NCI-H446 (cell line): ENCODE measurements at regions not wholly inside any gene's neighbourhood (a gene's known extent, or its start where the extent isn't known, plus 50 kb on each side); places are given as distances from the start of the nearest gene placed in this dataset.

Source experiments
- DNase-seq, 2 experiments: peaks; one replicate each; lab custom pipeline; 2025; lab: John Stamatoyannopoulos, UW

DNA sequence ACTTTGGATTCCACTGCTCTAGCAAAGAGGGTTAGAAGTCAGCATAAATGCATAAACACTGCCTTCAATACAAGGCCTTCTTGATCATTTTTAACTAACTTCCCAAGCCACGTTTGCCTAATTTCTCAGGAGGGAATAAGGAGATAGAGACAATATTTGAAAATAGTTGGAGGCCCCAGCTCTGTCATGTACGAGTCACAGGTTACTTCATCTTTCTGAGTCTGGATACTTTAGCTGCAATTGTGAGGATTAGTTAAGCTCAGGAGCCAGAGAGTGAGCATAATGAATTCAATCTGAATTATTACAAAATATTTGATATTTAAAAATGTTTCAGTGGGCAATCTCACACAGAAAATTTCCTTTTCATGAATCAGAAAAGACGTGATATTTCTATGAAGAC, 298.9 kb downstream of the SHOX2 start:
- no peak for DNase-seq

DNA sequence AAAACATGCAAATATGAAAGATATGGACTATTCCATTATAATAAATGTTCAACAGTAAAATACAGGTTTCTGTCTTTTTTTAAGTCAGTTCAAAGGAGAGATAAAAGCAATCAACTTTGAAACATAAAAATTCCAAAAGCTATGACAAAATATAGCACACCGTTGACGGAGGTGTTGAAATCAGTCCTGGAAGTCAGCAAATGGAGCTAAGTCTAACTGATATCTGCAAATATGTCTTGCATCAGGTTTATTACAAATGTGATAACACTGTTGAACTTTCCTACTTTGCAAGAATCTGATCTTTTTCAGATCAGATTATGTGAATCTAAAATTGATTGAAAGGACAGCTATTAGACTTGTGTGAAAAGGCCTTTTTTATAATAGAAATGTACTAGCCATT, 300.7 kb downstream of the SHOX2 start:
- DNase-seq, result no peak

DNA sequence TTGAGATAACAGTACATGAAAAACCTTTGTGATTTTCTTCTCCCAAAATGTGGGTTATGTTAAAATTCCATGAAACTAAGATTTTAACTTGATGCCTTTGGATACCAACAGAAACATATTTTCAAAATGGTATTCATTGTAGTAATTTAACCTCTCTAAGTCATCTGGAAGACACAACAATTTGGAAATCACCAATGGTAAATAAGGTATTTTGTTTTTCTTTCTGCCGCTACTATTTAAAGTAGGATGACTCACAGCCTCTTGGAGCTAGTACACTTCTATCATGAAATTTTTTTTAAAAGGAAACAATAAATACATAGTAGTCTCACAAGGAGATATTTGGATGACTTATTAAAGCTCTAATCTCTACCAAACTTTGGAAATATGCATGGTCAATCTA, 291.6 kb upstream of the VEPH1 start:
- no peak for DNase-seq

DNA sequence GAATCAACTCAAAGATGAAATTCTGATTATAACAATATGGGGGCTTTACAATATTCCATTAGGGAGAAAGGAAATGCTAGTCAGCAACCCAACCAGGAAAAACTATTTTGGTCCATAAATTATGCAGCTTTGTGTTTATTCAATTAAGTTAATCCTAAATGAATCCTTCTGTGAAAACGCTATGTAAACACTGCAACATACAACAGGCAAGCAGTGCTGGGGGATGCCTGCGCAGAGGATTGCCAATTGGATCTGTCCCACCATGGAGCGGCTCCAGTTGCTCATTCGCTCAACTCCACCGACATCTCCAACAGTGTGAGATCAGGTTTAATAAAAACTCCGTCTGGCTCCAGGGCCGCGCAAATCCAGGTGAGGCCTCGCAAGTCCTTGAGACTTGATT, 290.5 kb upstream of the VEPH1 start:
- peak; percentile 31 to 73 for DNase-seq

DNA sequence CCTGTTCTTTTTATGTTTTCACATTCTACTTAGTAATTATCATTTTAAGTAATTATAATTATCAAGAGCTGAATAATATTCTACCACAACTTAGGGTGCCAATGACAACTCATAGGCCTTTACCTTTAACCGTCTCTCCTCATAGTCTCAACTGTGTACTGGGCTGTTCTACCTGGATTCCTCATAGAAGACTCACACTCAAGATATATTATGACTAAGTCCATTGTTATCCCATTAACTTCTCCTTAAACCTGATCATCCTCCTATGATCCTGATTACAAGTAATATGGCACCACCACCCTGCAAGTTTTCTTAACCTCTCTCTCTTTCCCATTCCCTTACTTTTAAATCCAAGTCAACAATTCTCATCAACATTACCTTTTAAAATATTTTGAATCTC, 285.9 kb upstream of the VEPH1 start:
- no peak for DNase-seq

DNA sequence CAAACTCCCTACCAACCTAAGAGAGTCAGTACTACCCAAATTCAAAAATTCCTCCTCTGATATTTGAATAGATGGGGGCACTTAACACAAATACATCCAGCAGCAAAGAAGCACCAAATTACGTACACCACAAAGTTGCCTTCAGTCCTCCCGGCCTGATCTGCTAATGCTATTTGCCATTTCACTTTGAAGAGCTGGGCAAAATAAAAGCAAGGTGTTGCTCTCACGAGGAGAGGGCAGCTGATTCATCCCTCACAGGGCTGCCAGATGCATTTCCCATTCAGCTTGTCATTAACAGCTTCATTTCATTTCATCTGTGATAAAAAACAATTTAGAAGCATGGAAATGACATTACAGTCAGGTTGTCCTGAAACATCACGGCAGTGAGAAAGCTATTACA, 283.4 kb upstream of the VEPH1 start:
- DNase-seq, result no peak

DNA sequence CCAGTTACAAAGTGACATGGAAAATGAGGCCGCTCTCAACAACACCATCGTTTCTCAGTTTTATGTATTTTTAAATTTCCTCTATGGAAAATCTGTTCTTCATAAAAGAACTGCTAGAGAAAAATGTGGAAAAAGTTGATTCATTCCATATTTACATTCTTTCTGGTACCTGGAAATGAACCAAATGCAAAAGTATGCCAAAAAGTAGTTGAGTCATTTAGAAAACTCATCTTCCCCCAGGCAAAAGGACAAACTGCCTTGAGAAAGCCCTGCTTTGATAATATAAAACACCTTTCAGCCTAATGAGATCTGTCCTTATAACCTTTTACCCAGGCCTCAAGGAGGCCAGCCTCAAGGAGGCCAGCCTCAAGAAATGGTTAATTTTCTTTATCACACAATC, 283.0 kb upstream of the VEPH1 start:
- DNase-seq, result peak in 1 of 2 experiments; percentile 52

DNA sequence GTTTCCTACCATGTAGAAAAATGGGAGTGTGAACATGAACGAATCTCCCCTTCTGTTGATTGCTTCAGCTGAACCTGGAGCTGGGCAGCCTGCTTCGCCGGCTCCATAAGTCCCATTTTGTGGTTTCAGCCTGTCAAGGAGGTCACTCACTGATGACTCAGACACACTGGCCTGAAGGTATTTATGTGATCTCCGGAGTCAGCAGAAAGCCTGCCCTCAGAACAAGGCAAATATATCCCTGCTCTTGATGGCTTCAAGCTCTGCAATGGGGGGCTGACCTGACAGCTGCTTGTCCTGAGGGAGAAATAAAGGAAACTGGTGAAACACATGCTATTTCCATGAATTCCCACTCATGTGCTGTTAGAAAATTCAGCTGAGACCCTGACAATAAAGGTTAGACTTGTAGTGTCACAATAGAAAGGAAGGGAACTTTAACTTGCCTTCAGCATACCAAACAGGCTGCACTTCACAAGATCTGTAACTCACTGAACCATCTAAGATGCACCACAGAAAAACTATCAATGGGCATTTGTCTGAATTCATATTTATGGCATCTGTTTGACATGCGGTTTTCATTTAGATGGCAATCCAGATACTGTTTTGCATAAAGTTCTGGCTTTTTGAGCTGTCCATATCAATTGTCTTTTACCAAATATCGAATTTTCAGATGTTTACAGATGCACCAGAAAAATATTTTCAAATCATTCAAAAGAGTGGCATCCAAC, 282.0 kb upstream of the VEPH1 start:
- DNase-seq, result no peak

DNA sequence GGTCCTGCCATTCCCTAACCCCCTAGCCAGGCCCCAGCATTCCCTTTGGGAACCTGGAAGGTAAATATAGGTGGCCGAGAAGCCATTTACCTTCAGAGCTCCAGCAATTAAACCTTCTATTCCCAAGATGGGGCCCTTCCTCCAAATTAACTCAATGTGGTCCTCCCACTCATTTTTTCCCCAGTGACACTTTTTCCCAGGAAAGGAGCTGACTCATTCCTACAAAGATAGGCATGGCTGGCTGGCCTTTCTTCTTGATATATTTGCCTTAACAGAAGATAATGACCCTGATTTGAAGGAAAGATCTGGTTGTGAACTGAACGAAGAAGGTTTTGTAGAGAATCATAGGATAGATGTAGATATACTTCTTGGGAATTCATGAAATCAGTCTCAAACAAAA, 279.0 kb upstream of the VEPH1 start:
- DNase-seq, result no peak

DNA sequence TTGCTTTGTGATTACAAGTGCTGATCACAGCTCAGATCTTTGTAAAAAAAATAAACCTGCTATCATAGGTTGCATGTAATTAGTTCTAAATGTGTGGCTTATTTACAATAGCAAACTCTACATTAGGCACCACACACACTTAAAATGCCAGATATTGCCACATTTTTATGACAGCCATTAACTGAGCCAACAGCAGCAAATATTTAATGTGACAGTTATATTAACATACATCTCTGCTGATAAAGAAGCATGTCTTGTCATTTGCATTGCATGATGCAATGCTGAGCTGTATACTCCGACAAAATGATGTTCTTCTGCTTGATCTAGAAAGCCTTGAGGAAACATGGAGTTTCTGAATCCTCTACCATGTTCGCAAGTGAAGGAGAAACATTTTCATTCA, 273.6 kb upstream of the VEPH1 start:
- DNase-seq, result no peak

DNA sequence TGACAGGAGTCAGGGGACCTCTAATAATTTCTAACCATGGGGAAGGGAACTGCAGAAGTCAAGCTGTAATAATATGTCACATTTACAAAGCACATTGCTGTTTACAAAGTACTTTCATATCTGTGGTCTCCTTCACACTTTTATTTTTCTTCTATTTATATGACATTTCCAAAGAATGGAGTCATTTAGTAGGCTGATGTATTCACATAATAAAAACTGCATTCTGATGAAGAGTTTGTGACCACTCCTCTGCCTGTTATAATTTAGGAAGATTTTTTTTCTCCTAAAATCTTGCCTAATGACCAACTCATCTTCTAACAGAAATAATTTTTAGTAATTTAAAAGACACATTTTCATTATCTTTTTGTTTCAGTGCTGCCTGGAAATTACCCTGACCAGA, 272.2 kb upstream of the VEPH1 start:
- DNase-seq, result no peak

DNA sequence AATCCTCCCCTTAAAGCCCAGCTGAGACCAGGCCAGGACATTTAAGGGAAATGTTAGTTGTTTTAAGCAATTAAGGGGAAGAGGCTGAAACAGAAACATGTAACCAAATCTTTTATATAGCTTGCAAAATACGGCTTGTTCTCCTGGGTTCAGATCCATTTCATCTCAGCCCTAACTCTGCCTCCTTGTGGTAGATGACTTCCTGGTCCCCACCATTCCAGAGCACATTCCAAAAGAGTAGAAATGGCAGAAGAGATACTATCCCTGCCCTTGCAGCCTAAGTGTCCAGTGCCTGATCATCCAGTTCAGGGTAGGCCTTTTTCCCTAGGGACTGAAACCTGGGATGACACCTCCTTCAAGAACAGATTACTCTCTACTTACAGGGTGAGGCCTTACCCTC, 266.2 kb upstream of the VEPH1 start:
- no peak for DNase-seq

DNA sequence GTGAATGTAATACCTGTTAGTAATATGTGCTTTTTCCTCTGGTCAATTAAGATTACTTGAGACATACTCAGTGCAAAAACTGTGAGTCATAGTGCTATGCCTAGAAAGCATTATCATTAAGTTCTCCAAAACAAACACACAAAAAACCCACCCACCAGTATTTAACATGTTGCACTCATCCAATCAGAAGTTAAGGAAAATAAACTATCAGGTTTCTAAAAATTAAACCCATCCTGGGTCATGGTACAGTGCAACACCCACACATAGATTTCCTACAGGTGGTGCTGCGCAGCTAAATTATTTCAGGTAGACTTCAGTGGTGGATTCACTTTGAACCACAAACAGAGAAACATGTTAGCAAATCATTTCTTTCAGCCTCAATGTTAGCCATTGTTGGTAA, 264.4 kb upstream of the VEPH1 start:
- DNase-seq, result no peak

DNA sequence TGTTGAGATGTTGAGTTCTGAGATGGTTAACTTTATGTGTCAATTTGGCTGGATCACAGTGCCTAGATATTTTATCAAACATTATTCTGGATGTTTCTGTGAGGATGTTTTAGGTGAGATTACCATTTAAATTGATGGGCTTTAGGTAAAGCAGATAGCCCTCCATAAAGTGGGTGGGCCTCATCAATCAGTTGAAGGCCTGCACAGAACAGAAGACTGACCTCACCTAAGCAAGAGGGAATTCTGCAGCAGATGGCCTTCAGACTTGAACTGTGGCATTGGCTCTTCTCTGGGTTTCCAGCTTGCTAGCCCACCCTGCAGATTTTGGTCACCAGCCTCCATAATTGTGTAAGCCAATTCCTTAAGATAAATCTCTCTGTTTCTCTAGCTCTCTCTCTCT, 260.4 kb upstream of the VEPH1 start:
- DNase-seq, result no peak

DNA sequence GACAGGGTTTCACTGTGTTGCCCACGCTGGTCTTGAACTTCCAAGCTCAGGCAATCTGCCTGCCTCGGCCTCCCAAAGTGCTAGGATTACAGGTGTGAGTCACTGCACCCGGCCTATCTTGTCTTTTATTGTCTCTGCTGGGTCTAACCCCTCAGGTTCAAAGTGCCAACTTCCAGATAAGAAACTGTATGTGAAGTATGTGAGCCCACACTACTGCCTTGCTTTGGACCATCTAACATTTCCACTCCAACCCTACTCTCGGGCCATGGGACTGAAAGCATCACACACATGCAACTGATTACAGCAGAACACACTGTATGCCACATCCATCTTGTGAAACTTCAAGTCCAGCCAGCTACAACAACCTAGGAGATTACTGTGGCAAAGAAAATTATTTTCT, 256.1 kb upstream of the VEPH1 start:
- DNase-seq, result no peak

DNA sequence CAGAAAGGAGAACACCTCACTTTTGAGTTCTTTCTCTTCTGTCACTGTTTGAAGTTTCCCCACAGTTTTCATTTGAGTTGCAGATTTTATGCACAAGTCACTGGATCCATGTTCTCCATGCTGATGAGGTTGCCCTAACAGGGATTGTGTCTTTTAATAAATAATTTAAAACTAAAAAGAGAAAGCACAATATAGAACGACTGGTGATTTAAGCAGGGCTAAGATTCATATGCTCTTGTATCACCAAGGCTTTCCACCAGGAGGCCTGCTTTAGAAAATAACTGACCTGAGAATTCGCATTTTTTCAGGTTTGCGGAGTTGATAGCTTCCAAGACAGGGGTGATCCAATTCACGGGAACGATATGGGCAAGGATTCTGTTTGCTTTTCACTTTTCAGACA, 252.0 kb upstream of the VEPH1 start:
- no peak for DNase-seq

DNA sequence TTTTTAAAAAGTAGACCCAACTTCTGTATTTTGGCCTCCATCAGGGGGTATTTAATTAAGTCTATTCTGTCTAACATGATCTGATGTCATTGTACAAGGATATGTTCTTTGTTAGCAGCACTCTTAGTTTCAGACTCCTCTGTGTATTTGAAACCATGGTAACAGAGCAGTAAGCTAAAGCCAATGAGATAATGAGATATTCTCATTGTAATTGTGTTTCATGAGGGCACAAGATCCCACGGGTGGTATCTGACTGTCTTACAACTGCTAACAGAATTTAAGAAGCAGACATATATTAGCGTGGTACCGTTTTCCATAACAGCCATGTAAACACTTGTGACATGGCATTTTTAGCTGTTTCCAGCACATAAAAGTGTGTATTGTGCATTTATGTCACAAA, 251.2 kb upstream of the VEPH1 start:
- no peak for DNase-seq

DNA sequence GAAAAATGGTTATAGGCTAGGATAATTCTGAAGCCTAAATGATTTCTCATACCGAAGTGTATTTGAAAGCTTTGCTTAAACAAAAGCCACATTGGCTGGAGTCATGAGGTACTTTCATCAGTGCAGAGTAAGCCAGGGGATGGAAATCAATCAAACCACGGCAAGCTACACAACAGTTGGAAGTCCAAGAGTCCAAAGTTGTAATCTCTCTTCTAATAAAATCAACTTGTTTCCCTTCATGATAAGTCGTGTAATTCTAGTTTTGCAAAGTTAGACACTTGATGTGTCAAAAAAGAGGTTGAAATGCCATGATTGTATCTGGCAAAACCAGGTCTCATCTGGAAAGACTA, 250.5 kb upstream of the VEPH1 start:
- no peak for DNase-seq

DNA sequence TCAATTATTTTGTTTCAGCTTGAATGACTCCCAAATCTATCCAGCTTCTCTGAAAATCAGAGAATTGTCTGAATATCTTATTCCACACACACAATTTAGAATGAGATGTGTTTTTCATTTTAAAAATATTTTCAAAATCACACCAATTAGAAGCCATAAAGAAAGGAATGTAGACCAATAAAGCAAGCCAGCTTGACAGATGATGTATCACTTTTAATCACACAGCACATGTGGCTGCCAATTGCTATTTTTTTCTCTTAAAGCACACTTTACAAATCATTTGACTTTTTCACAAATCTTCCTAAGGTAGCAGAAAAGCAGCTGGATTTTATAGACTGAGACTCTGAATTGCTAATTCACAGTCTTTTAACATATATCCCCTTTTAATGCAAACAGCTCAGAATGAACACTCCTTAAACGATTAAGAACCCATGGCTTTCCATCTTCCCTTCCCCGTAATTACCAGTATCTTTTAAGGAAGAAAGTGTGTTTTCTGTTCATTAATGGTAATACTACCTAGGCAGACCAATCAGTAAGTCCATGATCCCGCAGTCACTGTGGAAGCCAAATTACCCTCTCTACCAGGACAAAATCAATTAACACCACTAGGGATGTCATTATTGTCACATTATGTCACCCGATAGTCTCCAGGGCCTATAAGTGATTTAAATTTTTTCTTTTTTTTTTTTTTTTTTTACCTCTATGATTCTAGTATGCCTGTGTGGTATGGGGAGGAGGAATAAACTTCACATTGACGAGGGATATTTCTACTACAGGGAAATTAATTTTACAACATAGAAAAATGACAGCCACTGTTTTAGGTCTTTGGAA, 250.0 kb upstream of the VEPH1 start:
- no peak for DNase-seq

DNA sequence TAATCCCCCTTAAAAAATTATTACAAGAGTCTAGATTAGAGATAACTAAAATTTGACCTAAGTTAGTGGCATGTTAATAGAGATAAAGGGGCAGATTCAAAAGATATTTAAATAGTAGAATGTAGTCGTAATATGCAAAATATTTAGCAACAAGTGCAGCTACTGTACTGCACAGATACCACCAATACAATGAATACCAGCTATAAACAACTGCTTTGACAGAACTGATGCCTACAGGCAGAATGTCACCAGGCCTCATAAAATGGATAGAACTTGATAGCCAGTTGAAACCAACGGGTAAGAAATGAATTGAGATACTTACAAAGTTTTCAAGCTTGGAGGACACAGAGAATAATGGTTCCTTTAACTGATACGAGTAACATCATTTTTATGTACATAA, 249.3 kb upstream of the VEPH1 start:
- DNase-seq, result no peak

DNA sequence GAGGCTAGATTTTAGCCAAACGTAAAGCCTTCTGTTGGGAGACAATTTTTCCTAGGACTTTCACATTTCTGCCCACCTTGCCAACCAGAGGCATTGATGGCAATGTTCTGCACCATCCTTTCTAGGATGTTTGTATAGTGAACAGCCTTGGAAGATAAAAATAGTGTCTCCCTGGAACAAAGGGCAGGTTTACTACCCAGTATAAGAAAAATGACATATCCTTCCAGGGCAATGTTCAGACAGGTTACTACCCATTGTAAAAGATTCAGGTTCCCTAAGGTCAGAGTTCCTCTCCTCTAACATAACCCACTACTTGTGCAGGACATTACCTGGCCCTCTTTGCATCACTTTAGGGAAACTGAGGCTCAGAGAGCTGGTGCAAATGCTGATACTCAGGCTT, 248.2 kb upstream of the VEPH1 start:
- DNase-seq, result no peak

DNA sequence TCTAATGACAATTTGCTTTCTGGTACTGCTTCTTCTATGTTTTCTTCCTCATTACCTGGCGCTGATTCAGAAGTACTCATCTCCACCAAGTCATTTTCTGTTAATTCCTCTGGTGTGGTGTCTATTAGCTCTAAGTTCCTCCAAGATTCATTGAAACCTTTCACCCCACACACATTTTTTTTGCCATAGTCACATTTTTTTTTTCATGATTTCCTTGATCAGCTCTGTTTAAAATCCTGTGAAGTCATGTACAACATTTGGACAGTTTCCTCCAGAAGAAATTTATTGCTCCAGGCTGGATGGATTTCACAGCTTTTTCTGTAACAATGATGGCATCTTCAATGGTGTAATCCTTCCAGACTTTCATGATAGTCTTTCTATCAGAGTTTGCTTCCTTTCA, 243.2 kb upstream of the VEPH1 start:
- DNase-seq, result no peak

DNA sequence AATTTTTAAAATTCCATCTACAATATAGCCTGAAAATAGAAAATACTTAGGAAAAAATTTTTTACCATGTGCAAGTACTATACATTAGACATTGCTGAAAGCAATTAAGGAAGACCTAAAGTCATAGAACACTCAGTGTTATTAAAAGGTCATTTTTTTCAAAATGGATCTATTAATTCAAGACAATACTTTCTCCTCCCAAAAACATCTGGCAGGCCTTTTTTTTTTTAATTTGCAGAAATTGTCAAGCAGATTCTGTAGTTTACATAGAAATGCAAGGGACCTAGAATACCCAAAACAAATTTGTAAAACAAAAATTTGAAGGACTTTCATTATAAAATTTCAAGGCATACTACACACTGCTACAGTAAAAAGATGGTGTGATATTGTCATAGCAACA, 238.4 kb upstream of the VEPH1 start:
- no peak for DNase-seq

DNA sequence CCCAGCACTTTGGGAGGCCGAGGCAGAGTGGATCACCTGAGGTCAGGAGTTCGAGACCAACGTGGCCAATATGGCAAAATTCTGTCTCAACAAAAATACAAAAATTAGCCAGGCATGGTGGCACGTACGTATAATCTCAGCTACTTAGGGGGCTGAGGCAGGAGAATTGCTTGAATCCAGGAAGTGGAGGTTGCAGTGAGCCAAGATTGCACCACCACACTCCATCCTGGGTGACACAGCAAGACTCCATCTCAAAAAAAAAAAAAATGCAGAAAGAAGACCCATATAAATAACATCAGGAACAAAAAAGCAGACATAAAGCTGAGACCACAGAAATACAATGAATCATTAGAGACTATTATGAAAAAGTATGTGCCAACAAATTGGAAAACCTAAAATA, 235.2 kb upstream of the VEPH1 start:
- DNase-seq, result no peak
